ENCODE measurements at regions not wholly inside any gene's neighbourhood (a gene's known extent, or its start where the extent isn't known, plus 50 kb on each side); places are given as distances from the start of the nearest gene placed in this dataset.

DNA sequence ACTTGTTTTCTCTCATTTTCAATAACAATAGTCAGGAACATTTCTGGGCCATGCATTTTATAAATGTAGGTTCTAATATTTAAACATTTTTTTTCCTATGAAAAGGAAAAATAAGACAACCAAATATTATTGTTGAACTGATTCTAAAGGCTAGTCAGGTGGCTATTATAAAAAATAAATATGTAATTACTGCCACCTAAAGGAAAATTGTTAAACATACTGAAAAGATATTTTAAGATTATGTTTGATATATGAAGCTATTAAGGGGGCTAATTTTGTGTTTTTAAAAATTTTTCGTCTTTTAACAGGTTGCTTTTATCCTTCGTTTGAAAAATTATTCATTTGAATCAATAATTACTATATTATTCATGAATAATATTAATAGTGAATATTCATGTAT is 62.2 kb upstream of the FDX1 start:
- no peak overlapping the region for H3K9ac ChIP-seq (ENCODE audit: low read depth in 1 of 3, low read length in 3 of 3)
- H3K4me1 ChIP-seq (ENCODE audit: control insufficient read depth in 3 of 3, insufficient read depth in 3 of 3, low read length in 3 of 3): peaks cover 0 to 6% (median 6%) of the 10 kb centered on the region in 3 donors
- no peaks in the 10 kb centered on the region for H3K36me3 ChIP-seq (ENCODE audit: control insufficient read depth in 3 of 3, insufficient read depth in 3 of 3, low read length in 3 of 3)
- H3K9me3 ChIP-seq (ENCODE audit: control insufficient read depth in 3 of 3, low read length in 3 of 3): no peaks in the 10 kb centered on the region
- H3K4me3 ChIP-seq (ENCODE audit: low read length in 3 of 3): no peak overlapping the region
- no peak overlapping the region for H3K27ac ChIP-seq (ENCODE audit: low read depth, low read length)
- H3K27me3 ChIP-seq (ENCODE audit: control insufficient read depth in 3 of 3, insufficient read depth in 3 of 3, low read length in 3 of 3): no peaks in the 10 kb centered on the region

DNA sequence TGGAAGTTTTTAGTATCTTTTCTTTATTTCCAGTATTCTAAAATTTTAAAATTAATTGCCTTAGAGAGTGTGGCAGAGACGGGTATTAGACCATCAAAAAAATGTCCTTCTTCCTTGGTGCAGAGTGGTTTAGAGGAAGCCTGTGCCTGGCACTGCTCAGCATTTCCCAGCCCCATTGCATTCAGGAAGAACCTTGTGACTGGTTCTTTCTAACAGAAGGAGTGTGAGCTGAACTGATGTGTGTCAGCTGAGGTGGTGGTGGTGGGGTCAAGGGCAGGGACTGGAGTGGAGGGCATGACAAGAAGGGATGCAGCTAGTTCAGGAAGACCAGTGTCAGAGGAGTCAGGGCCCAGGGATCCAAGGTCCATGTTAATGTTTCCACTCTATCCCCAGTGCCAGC is 58.7 kb upstream of the FDX1 start:
- no peaks in the 10 kb centered on the region for H3K9me3 ChIP-seq (ENCODE audit: control insufficient read depth in 3 of 3, low read length in 3 of 3)
- no peaks in the 10 kb centered on the region for H3K36me3 ChIP-seq (ENCODE audit: control insufficient read depth in 3 of 3, insufficient read depth in 3 of 3, low read length in 3 of 3)
- H3K27ac ChIP-seq (ENCODE audit: low read depth, low read length): no peak overlapping the region
- no peak overlapping the region for H3K9ac ChIP-seq (ENCODE audit: low read depth in 1 of 3, low read length in 3 of 3)
- H3K27me3 ChIP-seq (ENCODE audit: control insufficient read depth in 3 of 3, insufficient read depth in 3 of 3, low read length in 3 of 3): no peaks in the 10 kb centered on the region
- H3K4me3 ChIP-seq (ENCODE audit: low read length in 3 of 3): no peak overlapping the region
- peaks cover 0 to 7% (median 0%) of the 10 kb centered on the region in 3 donors for H3K4me1 ChIP-seq (ENCODE audit: control insufficient read depth in 3 of 3, insufficient read depth in 3 of 3, low read length in 3 of 3)

DNA sequence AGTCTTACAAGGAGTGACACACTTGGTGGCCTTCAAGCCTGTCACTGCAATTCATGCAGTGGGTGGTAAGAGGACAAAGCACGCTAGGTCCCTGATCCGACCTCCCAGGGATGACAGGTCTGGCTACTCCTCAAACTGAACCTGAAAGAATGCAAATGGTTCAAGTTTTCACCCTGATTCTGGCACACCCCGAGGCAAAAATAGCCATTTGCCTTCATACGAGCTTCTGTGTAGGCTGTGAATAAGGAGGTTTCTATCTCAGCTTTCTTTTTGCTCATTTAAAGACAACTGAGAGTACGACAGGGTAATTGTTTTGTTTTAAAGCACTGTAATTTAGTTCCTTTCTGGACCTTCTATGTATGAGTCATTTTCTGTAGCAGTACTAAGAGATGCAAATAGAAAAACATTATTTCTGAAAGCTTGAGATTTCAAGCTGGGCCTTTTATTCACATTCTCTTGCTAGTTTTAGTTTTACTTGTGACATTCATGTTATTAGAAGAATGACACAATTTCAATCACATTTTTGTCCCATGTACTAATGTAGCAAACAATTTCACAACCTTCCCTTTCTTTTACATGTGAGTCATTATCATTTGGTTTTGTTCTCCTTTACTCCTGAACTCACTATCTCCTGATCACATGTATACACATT is 56.6 kb upstream of the FDX1 start:
- H3K27ac ChIP-seq (ENCODE audit: low read depth, low read length): no peak overlapping the region
- no peak overlapping the region for H3K4me3 ChIP-seq (ENCODE audit: low read length in 3 of 3)
- H3K9ac ChIP-seq (ENCODE audit: low read depth in 1 of 3, low read length in 3 of 3): no peak overlapping the region

DNA sequence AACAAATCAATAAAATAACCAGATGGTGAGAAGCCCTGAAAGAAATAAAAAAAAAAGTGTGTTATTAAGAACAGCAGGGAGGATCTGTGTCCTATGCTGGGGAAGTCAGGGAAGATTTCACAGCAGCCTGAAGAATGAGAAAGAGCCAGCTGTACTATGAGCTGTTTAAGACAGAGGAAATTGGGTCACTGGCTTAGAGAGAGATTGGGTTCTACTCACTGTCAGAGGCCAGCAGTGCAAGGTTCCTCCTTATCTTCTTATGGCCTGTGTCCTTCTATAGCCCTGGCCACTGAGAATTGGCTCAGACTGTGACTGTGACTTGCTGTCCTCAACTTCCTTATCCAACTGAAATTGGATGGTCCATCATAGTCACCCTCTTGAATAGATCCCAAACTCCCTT is 54.8 kb upstream of the FDX1 start:
- Histone ChIP-seq H3K4me3 (ENCODE audit: low read length in 3 of 3) (no peak overlapping the region), H3K4me1 (ENCODE audit: control insufficient read depth in 3 of 3, insufficient read depth in 3 of 3, low read length in 3 of 3) (peaks cover 3 to 11% (median 7%) of the 10 kb centered on the region in 3 donors), H3K9ac (ENCODE audit: low read depth in 1 of 3, low read length in 3 of 3) (no peak overlapping the region), H3K9me3 (ENCODE audit: control insufficient read depth in 3 of 3, low read length in 3 of 3) (no peaks in the 10 kb centered on the region), H3K27ac (ENCODE audit: low read depth, low read length) (no peak overlapping the region), H3K27me3 (ENCODE audit: control insufficient read depth in 3 of 3, insufficient read depth in 3 of 3, low read length in 3 of 3) (no peaks in the 10 kb centered on the region), H3K36me3 (ENCODE audit: control insufficient read depth in 3 of 3, insufficient read depth in 3 of 3, low read length in 3 of 3) (no peaks in the 10 kb centered on the region)

More for the DNA sequence above, 56.6 kb upstream of the FDX1 start:
- no peaks in the 10 kb centered on the region for H3K36me3 ChIP-seq (ENCODE audit: control insufficient read depth in 3 of 3, insufficient read depth in 3 of 3, low read length in 3 of 3)
- H3K27me3 ChIP-seq (ENCODE audit: control insufficient read depth in 3 of 3, insufficient read depth in 3 of 3, low read length in 3 of 3): no peaks in the 10 kb centered on the region
- peaks cover 3 to 11% (median 7%) of the 10 kb centered on the region in 3 donors for H3K4me1 ChIP-seq (ENCODE audit: control insufficient read depth in 3 of 3, insufficient read depth in 3 of 3, low read length in 3 of 3)
- H3K9me3 ChIP-seq (ENCODE audit: control insufficient read depth in 3 of 3, low read length in 3 of 3): no peaks in the 10 kb centered on the region

DNA sequence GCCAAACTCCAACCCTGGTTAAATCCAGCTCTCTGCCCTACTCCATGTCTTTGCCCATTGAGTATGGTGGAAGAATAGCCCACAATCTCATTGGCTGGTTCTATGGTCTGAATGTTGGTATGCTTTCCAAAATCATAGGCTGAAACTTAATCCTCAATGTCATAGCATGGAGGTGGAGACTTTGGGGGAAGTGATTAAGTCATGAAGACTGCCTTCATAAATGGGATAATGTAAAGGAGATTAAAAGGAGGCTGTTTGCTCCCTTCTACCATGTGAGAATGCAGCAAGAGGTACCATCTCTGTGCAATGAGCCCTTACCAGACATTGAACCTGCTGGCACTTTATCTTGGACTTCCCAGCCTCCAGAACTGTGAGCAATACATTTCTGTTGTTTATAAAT is 54.4 kb upstream of the FDX1 start:
- Histone ChIP-seq H3K4me1 (ENCODE audit: control insufficient read depth in 3 of 3, insufficient read depth in 3 of 3, low read length in 3 of 3) (peaks cover 3 to 11% (median 7%) of the 10 kb centered on the region in 3 donors), H3K27me3 (ENCODE audit: control insufficient read depth in 3 of 3, insufficient read depth in 3 of 3, low read length in 3 of 3) (no peaks in the 10 kb centered on the region), H3K27ac (ENCODE audit: low read depth, low read length) (no peak overlapping the region), H3K9me3 (ENCODE audit: control insufficient read depth in 3 of 3, low read length in 3 of 3) (no peaks in the 10 kb centered on the region), H3K9ac (ENCODE audit: low read depth in 1 of 3, low read length in 3 of 3) (no peak overlapping the region), H3K4me3 (ENCODE audit: low read length in 3 of 3) (no peak overlapping the region), H3K36me3 (ENCODE audit: control insufficient read depth in 3 of 3, insufficient read depth in 3 of 3, low read length in 3 of 3) (no peaks in the 10 kb centered on the region)

DNA sequence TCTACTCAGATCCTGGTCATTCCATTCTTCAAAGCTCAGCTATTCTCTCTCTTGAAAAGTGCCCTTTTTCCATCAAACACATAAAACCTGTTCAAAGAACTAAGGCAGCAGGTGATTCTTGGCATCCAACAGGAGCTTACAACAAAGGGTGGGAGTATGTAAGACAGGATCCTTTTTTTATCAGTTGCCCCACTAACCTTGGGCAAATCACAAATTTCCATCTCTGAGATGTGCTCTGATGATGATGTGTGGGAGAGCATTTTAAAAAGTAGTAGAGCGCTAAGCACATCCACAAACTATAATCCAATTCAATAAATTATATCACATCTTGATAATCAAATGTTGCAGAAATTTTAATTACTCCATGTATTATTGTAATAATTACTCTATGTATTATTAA is 53.7 kb upstream of the FDX1 start:
- H3K4me1 ChIP-seq (ENCODE audit: control insufficient read depth in 3 of 3, insufficient read depth in 3 of 3, low read length in 3 of 3): peaks cover 3 to 11% (median 7%) of the 10 kb centered on the region in 3 donors
- no peak overlapping the region for H3K27ac ChIP-seq (ENCODE audit: low read depth, low read length)
- no peak overlapping the region for H3K4me3 ChIP-seq (ENCODE audit: low read length in 3 of 3)

DNA sequence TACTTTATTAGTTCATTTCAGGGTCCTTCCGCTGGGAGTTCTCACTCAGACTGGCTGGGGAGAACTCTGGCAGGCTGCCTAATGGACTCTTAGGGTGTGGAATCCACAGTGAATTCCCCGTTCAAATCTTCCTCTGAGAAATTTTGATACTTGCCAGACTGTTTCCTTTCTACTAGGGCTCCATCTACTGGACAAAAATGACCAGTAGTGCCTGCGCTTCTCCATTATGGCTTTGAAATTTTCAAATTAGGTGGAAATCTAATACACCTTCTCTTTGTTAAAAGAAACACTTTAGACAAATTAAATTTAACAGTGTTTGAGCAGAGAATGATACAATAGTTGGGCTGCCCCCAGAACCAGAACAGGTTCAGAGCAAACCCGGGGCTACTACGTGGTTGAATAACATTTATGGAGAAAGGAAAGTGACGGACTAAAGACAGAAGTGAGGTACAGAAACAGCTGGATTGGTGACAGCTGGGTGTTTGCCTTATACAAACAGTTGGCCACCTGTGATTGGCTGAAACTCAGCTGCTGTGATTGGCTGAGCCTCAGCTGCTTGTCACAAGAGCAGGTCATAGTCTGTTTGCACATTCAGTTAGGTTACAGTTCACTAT is 52.9 kb upstream of the FDX1 start:
- Histone ChIP-seq H3K4me3 (ENCODE audit: low read length in 3 of 3) (peak overlapping the region; percentile 32 to 55 (median 49)), H3K4me1 (ENCODE audit: control insufficient read depth in 3 of 3, insufficient read depth in 3 of 3, low read length in 3 of 3) (peaks cover 3 to 11% (median 7%) of the 10 kb centered on the region in 3 donors), H3K36me3 (ENCODE audit: control insufficient read depth in 3 of 3, insufficient read depth in 3 of 3, low read length in 3 of 3) (no peaks in the 10 kb centered on the region), H3K27me3 (ENCODE audit: control insufficient read depth in 3 of 3, insufficient read depth in 3 of 3, low read length in 3 of 3) (no peaks in the 10 kb centered on the region), H3K9ac (ENCODE audit: low read depth in 1 of 3, low read length in 3 of 3) (peak overlapping the region; percentile 59 to 67 (median 61)), H3K9me3 (ENCODE audit: control insufficient read depth in 3 of 3, low read length in 3 of 3) (no peaks in the 10 kb centered on the region), H3K27ac (ENCODE audit: low read depth, low read length) (peak overlapping the region; percentile 75)

More for the DNA sequence above, 53.7 kb upstream of the FDX1 start:
- Histone ChIP-seq H3K36me3 (ENCODE audit: control insufficient read depth in 3 of 3, insufficient read depth in 3 of 3, low read length in 3 of 3) (no peaks in the 10 kb centered on the region), H3K9me3 (ENCODE audit: control insufficient read depth in 3 of 3, low read length in 3 of 3) (no peaks in the 10 kb centered on the region), H3K27me3 (ENCODE audit: control insufficient read depth in 3 of 3, insufficient read depth in 3 of 3, low read length in 3 of 3) (no peaks in the 10 kb centered on the region), H3K9ac (ENCODE audit: low read depth in 1 of 3, low read length in 3 of 3) (no peak overlapping the region)

DNA sequence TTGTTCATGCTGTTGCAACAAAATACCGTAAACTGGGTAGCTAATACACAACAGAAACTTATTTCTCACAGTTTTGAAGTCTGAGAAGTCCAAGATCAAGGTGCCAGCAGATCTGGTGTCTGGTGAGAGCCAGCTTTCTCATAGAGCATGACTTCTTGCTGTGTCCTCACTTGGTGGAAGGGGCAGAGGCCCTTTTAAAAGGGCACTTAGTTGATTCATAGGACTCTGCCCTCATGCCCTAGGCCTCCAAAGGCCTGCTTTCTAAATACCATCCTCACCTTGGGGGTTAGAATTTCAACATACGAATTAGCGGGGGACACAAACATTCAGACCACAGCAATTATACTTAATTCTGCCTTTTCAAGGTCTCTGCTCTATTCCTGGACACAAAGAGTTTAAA is 52.3 kb upstream of the FDX1 start:
- H3K9me3 ChIP-seq (ENCODE audit: control insufficient read depth in 3 of 3, low read length in 3 of 3): no peaks in the 10 kb centered on the region
- H3K27me3 ChIP-seq (ENCODE audit: control insufficient read depth in 3 of 3, insufficient read depth in 3 of 3, low read length in 3 of 3): no peaks in the 10 kb centered on the region
- H3K9ac ChIP-seq (ENCODE audit: low read depth in 1 of 3, low read length in 3 of 3): peak overlapping the region in 1 of 3 donors; percentile 61
- H3K4me3 ChIP-seq (ENCODE audit: low read length in 3 of 3): no peak overlapping the region
- H3K4me1 ChIP-seq (ENCODE audit: control insufficient read depth in 3 of 3, insufficient read depth in 3 of 3, low read length in 3 of 3): peaks cover 3 to 11% (median 7%) of the 10 kb centered on the region in 3 donors
- no peaks in the 10 kb centered on the region for H3K36me3 ChIP-seq (ENCODE audit: control insufficient read depth in 3 of 3, insufficient read depth in 3 of 3, low read length in 3 of 3)
- no peak overlapping the region for H3K27ac ChIP-seq (ENCODE audit: low read depth, low read length)

DNA sequence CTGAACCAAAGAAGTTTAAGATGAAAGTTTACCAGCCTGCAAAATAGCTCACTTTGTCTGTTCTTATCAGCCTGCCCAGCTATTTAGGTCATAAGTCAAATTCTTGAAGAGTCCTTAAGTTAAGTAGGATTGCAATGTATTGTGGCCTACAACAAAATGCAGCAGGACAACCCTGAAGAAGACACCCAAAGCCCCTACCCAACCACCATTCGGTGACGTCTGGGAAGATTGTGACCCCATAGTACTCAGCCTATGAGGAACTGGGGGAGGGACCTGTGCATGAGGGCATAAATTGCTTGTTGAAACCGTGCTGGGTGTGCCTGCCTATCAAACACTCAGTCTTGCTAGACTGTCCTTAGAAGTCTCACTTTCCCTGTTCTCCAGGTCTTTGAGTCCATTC is 50.5 kb upstream of the FDX1 start:
- H3K9me3 ChIP-seq (ENCODE audit: control insufficient read depth in 3 of 3, low read length in 3 of 3): no peaks in the 10 kb centered on the region
- no peak overlapping the region for H3K4me3 ChIP-seq (ENCODE audit: low read length in 3 of 3)
- H3K27me3 ChIP-seq (ENCODE audit: control insufficient read depth in 3 of 3, insufficient read depth in 3 of 3, low read length in 3 of 3): no peaks in the 10 kb centered on the region
- H3K36me3 ChIP-seq (ENCODE audit: control insufficient read depth in 3 of 3, insufficient read depth in 3 of 3, low read length in 3 of 3): no peaks in the 10 kb centered on the region
- H3K4me1 ChIP-seq (ENCODE audit: control insufficient read depth in 3 of 3, insufficient read depth in 3 of 3, low read length in 3 of 3): peaks cover 3 to 7% (median 6%) of the 10 kb centered on the region in 3 donors
- H3K27ac ChIP-seq (ENCODE audit: low read depth, low read length): no peak overlapping the region
- no peak overlapping the region for H3K9ac ChIP-seq (ENCODE audit: low read depth in 1 of 3, low read length in 3 of 3)

DNA sequence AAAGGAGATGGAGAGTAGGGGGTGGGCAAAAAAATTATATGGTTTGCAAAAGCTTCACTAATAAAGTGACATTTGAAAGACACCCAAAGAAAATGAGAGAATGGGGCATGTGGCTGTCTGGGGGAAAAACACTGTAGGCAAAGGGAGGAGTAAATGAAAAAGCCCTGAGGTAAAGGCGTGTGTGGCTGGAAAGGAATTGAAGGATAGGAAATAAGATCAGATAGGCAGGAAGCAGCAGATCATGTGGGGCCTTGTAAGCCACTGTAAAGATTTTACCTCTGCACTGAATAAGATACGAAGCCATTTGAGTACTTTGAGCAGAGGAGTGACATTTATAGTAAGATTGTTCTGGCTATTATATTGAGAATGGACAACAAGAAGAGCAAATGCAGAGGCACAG is 49.8 kb upstream of the FDX1 start:
- Histone ChIP-seq H3K4me3 (ENCODE audit: low read length in 3 of 3) (no peak overlapping the region), H3K36me3 (ENCODE audit: control insufficient read depth in 3 of 3, insufficient read depth in 3 of 3, low read length in 3 of 3) (no peaks in the 10 kb centered on the region), H3K9ac (ENCODE audit: low read depth in 1 of 3, low read length in 3 of 3) (no peak overlapping the region), H3K4me1 (ENCODE audit: control insufficient read depth in 3 of 3, insufficient read depth in 3 of 3, low read length in 3 of 3) (peaks cover 3 to 7% (median 6%) of the 10 kb centered on the region in 3 donors), H3K27me3 (ENCODE audit: control insufficient read depth in 3 of 3, insufficient read depth in 3 of 3, low read length in 3 of 3) (no peaks in the 10 kb centered on the region), H3K9me3 (ENCODE audit: control insufficient read depth in 3 of 3, low read length in 3 of 3) (no peaks in the 10 kb centered on the region), H3K27ac (ENCODE audit: low read depth, low read length) (no peak overlapping the region)
